ENCODE measurements at regions not wholly inside any gene's neighbourhood (a gene's known extent, or its start where the extent isn't known, plus 50 kb on each side); places are given as distances from the start of the nearest gene placed in this dataset.

DNA sequence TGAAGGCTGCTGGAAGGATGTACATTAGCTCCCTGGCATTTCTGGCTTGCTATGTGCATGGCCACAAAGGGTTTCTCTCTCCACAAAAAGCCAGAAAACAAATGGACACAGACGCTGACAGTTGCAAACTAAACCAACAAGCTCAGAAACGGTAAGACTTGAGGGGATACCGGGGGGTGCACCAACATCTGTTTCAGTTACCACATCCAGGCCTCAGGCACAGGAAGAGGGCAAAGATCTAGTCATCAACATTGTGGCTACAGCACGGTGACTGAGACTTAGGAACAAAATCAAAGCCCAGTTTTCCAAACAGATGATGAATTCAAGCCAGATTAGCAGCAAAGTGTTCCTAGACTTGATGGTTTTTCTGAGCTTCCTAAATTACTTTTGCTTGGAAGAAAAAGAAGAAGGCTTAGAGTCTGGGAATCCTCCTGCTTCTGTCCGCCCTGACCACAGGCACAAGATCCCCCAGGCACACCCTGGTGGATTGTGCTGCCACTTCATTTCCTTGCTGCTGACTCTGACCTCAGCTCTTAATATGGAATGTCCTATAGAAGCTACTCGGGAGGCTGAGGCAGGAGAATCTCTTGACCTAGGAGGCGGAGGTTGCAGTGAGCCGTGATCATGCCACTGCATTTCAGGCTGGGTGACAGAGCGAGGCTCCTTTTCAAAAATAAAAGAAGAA is 54.2 kb upstream of the ADGRF1 start:
- TF ChIP-seq, protein P1, sequence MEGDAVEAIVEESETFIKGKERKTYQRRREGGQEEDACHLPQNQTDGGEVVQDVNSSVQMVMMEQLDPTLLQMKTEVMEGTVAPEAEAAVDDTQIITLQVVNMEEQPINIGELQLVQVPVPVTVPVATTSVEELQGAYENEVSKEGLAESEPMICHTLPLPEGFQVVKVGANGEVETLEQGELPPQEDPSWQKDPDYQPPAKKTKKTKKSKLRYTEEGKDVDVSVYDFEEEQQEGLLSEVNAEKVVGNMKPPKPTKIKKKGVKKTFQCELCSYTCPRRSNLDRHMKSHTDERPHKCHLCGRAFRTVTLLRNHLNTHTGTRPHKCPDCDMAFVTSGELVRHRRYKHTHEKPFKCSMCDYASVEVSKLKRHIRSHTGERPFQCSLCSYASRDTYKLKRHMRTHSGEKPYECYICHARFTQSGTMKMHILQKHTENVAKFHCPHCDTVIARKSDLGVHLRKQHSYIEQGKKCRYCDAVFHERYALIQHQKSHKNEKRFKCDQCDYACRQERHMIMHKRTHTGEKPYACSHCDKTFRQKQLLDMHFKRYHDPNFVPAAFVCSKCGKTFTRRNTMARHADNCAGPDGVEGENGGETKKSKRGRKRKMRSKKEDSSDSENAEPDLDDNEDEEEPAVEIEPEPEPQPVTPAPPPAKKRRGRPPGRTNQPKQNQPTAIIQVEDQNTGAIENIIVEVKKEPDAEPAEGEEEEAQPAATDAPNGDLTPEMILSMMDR (IDR thresholded peaks at IDR 0.05), result no peak
- TF ChIP-seq EZH2phosphoT487 (IDR thresholded peaks at IDR 0.05) (no peak), EZH2 (IDR thresholded peaks at IDR 0.05) (no peak)

Measured in neural progenitor cell (in vitro differentiated cells).